Left ventricle myocardium inferior (tissue), 1 donor: ENCODE measurements at regions not wholly inside any gene's neighbourhood (a gene's known extent, or its start where the extent isn't known, plus 50 kb on each side); places are given as distances from the start of the nearest gene placed in this dataset.

Source experiments
- DNase-seq: peaks from one replicate; pipeline ENCODE4 v3.0.0-alpha.2; 2020
- H3K27ac ChIP-seq: fragments of 200-600 bp; replicated peaks from 2 replicates; pipeline ENCODE4 v1.8.0; 2021
- H3K27me3 ChIP-seq: fragments of 200-600 bp; 2 replicates; pipeline ENCODE4 v1.8.0; 2021; ENCODE audit warnings: low read depth
- H3K36me3 ChIP-seq: fragments of 200-600 bp; 2 replicates; pipeline ENCODE4 v1.8.0; 2021
- H3K4me1 ChIP-seq: fragments of 200-600 bp; 2 replicates; pipeline ENCODE4 v1.8.0; 2021
- H3K4me3 ChIP-seq: fragments of 200-600 bp; 2 replicates; pipeline ENCODE4 v1.8.0; 2021; ENCODE audit warnings: mild to moderate bottlenecking, moderate library complexity
- H3K9me3 ChIP-seq: fragments of 200-600 bp; replicated peaks from 2 replicates; pipeline ENCODE4 v1.8.0; 2021
- intact Hi-C: fragments of 100-400 bp; cut with micrococcal nuclease; formaldehyde crosslinking; loops from one replicate; pipeline ENCODE4 v1.11.0; 2022
- TF ChIP-seq, protein P1 (sequence below): fragments of 200-600 bp; IDR thresholded peaks from 2 replicates; pipeline ENCODE4 v1.8.0; 2021; ENCODE audit warnings: antibody characterized with exemption, mild to moderate bottlenecking, borderline replicate concordance
- donor health status: DM: no; HTN: yes; CAD: no; lungs with severe emphysema.

- H3K4me3 ChIP-seq = no peak overlapping the region
- no peak for DNase-seq
- no peaks in the 10 kb centered on the region for H3K9me3 ChIP-seq
- intact Hi-C loops = no loop called here
- no peaks in the 10 kb centered on the region for H3K36me3 ChIP-seq
- TF ChIP-seq, protein P1, sequence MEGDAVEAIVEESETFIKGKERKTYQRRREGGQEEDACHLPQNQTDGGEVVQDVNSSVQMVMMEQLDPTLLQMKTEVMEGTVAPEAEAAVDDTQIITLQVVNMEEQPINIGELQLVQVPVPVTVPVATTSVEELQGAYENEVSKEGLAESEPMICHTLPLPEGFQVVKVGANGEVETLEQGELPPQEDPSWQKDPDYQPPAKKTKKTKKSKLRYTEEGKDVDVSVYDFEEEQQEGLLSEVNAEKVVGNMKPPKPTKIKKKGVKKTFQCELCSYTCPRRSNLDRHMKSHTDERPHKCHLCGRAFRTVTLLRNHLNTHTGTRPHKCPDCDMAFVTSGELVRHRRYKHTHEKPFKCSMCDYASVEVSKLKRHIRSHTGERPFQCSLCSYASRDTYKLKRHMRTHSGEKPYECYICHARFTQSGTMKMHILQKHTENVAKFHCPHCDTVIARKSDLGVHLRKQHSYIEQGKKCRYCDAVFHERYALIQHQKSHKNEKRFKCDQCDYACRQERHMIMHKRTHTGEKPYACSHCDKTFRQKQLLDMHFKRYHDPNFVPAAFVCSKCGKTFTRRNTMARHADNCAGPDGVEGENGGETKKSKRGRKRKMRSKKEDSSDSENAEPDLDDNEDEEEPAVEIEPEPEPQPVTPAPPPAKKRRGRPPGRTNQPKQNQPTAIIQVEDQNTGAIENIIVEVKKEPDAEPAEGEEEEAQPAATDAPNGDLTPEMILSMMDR = no peak
- no peaks in the 10 kb centered on the region for H3K4me1 ChIP-seq
- H3K27ac ChIP-seq = no peak overlapping the region
- no peaks in the 10 kb centered on the region for H3K27me3 ChIP-seq
Measured at GRCh38 chr18:39960550-39960949, 1994.5 kb upstream of the PIK3C3 start.

DNA sequence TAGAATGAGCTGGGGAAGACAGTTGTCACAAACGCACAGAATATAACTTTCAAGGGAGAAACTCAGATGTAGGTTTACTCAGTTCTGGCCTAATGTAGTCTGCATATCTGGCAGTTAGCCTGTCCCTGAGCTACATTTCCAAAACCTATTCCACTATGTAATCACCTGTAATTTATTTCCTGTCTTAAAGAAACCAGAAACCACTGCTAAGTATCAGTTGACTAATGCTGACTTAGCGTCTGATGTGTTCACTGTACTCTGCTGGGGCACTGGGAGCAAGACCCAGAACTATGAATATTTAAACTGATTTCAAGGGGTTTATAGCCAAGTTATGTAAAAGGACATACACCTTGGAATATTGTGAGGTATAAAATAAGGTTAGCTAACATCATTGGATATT, 1995.2 kb upstream of the PIK3C3 start:
- TF ChIP-seq, protein P1 = no peak
- no peaks in the 10 kb centered on the region for H3K4me1 ChIP-seq
- no peak for DNase-seq
- no peaks in the 10 kb centered on the region for H3K36me3 ChIP-seq
- H3K27me3 ChIP-seq = no peaks in the 10 kb centered on the region
- intact Hi-C loops = no loop called here
- H3K4me3 ChIP-seq = no peak overlapping the region
- no peaks in the 10 kb centered on the region for H3K9me3 ChIP-seq
- no peak overlapping the region for H3K27ac ChIP-seq

GRCh38 chr18:39958876-39959275, 1996.2 kb upstream of the PIK3C3 start:
- intact Hi-C loops = no loop called here
- no peaks in the 10 kb centered on the region for H3K9me3 ChIP-seq
- H3K27me3 ChIP-seq = no peaks in the 10 kb centered on the region
- H3K36me3 ChIP-seq = no peaks in the 10 kb centered on the region
- no peak overlapping the region for H3K4me3 ChIP-seq
- H3K27ac ChIP-seq = no peak overlapping the region
- no peak for DNase-seq
- TF ChIP-seq, protein P1 = no peak
- no peaks in the 10 kb centered on the region for H3K4me1 ChIP-seq

- TF ChIP-seq, protein P1 = no peak
- Histone ChIP-seq H3K9me3 (no peaks in the 10 kb centered on the region), H3K4me3 (no peak overlapping the region), H3K27ac (no peak overlapping the region), H3K36me3 (no peaks in the 10 kb centered on the region), H3K4me1 (no peaks in the 10 kb centered on the region), H3K27me3 (no peaks in the 10 kb centered on the region)
- DNase-seq = no peak
- intact Hi-C loops = no loop called here
Measured at GRCh38 chr18:39952816-39953215, 2002.2 kb upstream of the PIK3C3 start.

DNA sequence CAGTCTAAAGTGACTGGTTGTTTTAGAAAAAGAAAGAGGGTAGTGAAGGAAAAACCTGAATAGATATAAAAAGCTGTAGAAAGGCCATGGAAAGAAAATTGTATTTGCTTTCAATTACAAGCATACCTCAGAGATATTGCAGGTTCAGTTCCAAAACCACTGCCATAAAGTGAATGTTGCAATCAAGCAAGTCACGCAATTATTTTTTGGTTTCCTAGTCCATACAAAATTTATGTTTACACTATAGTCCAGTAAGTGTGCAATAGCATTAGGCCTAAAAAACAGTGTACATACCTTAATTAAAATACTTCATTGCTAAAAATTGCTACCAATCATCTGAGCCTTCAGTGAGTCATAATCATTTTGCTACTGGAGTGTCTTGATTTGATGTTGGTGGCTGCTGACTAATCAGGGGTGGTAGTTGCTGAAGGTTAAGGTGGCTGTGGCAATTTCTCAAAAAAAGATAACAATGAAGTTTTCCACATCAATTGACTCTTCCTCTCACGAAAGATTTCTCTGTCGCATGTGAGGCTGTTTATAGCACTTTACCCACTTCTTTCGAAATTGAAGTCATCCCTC, 2003.8 kb upstream of the PIK3C3 start:
- no peak for DNase-seq
- Histone ChIP-seq H3K4me3 (no peak overlapping the region), H3K27ac (no peak overlapping the region), H3K36me3 (no peaks in the 10 kb centered on the region), H3K4me1 (no peaks in the 10 kb centered on the region), H3K27me3 (no peaks in the 10 kb centered on the region), H3K9me3 (no peaks in the 10 kb centered on the region)
- intact Hi-C loops = no loop called here
- TF ChIP-seq, protein P1 = no peak

DNA sequence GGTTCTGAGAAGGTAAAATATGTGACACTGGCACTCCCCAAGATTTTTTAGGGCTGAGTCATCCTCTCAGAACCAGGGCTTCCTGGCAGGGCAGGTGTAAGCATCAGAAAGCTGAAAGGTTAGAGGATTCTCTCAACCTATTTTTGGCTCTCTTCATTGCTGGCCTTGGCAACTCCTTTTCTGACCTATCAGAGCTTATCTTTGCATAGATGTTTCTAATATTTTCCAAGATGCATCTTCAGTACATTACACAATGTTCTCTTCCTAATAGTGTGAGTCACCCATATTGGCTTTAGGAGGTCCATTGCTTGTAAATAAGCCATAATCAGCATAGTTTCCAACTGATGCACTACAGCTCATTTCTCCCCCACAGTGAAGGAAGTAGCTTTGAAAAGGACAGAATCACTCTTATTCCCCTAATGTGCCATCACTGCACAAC, 2008.4 kb upstream of the PIK3C3 start:
- TF ChIP-seq, protein P1 = no peak
- intact Hi-C loops = no loop called here
- no peak overlapping the region for H3K4me3 ChIP-seq
- no peak for DNase-seq
- H3K9me3 ChIP-seq = no peaks in the 10 kb centered on the region
- H3K4me1 ChIP-seq = no peaks in the 10 kb centered on the region
- no peak overlapping the region for H3K27ac ChIP-seq
- H3K27me3 ChIP-seq = no peaks in the 10 kb centered on the region
- H3K36me3 ChIP-seq = no peaks in the 10 kb centered on the region
